Esophagus mucosa (tissue), 1 donor: ENCODE measurements at regions not wholly inside any gene's neighbourhood (a gene's known extent, or its start where the extent isn't known, plus 50 kb on each side); places are given as distances from the start of the nearest gene placed in this dataset.

Experiments used
- ATAC-seq: fragments of 200-7000 bp; cut with Tn5 transposase; one replicate; pipeline ENCODE4 v1.9.1; 2020
- donor health status: DM: yes; HTN: yes; CAD: no.

DNA sequence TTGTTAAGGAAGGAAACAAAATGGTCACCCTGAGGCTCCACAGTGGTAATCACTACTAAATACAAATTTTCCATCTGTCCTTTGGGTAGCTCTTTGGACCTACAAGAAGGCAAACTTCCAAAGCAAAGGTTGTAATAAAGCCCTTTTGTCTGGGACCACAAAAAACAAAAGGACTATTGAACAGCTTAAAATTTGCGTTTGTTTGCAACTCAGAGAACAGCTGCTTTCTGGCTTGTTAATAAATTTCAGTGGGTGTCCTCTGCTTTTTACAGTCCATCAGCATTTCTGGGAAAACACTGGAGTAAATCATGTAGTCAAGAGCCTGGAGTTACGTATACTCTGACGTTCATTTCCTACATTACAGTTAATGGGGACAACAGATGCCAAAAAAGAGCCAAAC, 439.7 kb upstream of the DIAPH2 start:
- no peak for ATAC-seq

DNA sequence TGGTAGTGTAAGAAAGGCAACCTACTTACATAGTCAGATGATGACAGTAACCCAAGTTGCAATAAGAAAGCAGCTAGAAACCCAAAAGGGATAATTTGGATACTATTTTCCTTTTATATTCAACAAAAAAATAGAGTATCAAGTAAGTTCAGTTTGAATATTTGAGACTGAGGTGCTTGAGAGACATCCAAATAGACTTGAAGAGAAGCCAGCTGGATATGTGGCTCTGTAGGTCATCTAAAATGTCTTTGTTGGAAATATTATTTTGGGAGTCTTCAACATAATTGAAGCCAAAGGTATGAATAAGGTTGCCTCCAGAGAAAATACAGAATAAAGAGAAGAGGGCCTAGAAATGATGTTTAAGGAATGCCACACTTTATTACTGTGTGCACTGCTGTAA, 438.2 kb upstream of the DIAPH2 start:
- ATAC-seq, result no peak
